KMS-11 (cell line): ENCODE measurements at regions not wholly inside any gene's neighbourhood (a gene's known extent, or its start where the extent isn't known, plus 50 kb on each side); places are given as distances from the start of the nearest gene placed in this dataset.

Experiments used
- H2AFZ ChIP-seq: fragments of 200-600 bp; sonication (generic); 2 replicates; pipeline ENCODE4 v1.6.1; 2016; ENCODE audit warnings: antibody characterized with exemption, mixed run types, low read depth
- H3K27ac ChIP-seq: fragments of 200-600 bp; sonication (generic); 2 replicates; pipeline ENCODE4 v1.6.1; 2016; ENCODE audit warnings: mild to moderate bottlenecking, mixed run types
- H3K27me3 ChIP-seq: fragments of 200-600 bp; sonication (generic); 2 replicates; pipeline ENCODE4 v1.6.1; 2017; ENCODE audit warnings: mild to moderate bottlenecking, low read depth, mixed run types, moderate library complexity; ENCODE audit not compliant: insufficient read depth
- H3K36me3 ChIP-seq: fragments of 200-600 bp; sonication (generic); 2 replicates; pipeline ENCODE4 v1.6.1; 2017; ENCODE audit warnings: mild to moderate bottlenecking, mixed run types; ENCODE audit not compliant: insufficient read depth
- H3K4me1 ChIP-seq: fragments of 200-600 bp; sonication (generic); 2 replicates; pipeline ENCODE4 v1.6.1; 2016; ENCODE audit warnings: mild to moderate bottlenecking, low read depth, mixed run types; ENCODE audit not compliant: poor library complexity, severe bottlenecking
- H3K4me2 ChIP-seq: fragments of 200-600 bp; sonication (generic); 2 replicates; pipeline ENCODE4 v1.7.0; 2016; ENCODE audit warnings: mild to moderate bottlenecking, mixed run types
- H3K4me3 ChIP-seq: fragments of 200-600 bp; sonication (generic); IDR thresholded peaks from 2 replicates; pipeline ENCODE4 v1.6.1; 2017; ENCODE audit warnings: low read depth, low read length, mixed read lengths; ENCODE audit not compliant: insufficient read depth
- H3K79me2 ChIP-seq: fragments of 200-600 bp; sonication (generic); 2 replicates; pipeline ENCODE4 v1.6.1; 2016; ENCODE audit warnings: low read depth, mixed run types; ENCODE audit not compliant: insufficient read depth
- H3K9ac ChIP-seq: fragments of 200-600 bp; sonication (generic); 2 replicates; pipeline ENCODE4 v1.6.1; 2016; ENCODE audit warnings: mild to moderate bottlenecking, mixed run types
- H4K20me1 ChIP-seq: fragments of 200-600 bp; sonication (generic); 2 replicates; pipeline ENCODE4 v1.6.1; 2016; ENCODE audit warnings: mild to moderate bottlenecking, mixed run types; ENCODE audit not compliant: insufficient read depth
- TF ChIP-seq, protein P1 (sequence below): fragments of 200-600 bp; sonication (generic); conservative IDR thresholded peaks from 2 replicates; pipeline ENCODE4 v1.6.1; 2017; ENCODE audit warnings: low read depth, mild to moderate bottlenecking, antibody characterized with exemption, low read length, moderate library complexity, mixed read lengths

DNA sequence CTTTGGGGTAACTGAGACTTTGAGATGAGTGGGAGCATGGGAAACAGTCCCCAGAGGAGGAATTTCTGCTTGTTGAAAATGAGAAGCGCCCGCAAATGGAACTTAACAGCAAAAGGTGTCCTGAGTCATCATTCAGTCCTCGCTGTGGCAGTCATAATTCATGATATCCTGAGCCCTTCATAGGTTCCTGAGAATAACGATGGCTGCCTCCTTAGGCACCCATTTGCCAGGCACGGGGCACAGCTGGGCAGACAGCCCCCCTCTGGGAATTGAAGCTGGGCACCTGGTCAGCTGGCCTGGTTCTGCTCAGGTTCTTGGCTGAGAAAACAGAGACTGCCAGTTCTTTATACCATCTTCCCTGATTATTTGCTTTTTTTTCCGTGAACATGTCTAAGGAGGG is 69.8 kb upstream of the EGFLAM start:
- Histone ChIP-seq H2AFZ (no peak overlapping the region), H3K27ac (no peak overlapping the region), H3K9ac (no peak overlapping the region), H3K27me3 (no peaks in the 10 kb centered on the region), H3K4me3 (no peak overlapping the region), H3K4me2 (no peak overlapping the region), H3K36me3 (no peaks in the 10 kb centered on the region), H4K20me1 (no peaks in the 10 kb centered on the region), H3K4me1 (no peaks in the 10 kb centered on the region), H3K79me2 (no peaks in the 10 kb centered on the region)
- TF ChIP-seq, protein P1, sequence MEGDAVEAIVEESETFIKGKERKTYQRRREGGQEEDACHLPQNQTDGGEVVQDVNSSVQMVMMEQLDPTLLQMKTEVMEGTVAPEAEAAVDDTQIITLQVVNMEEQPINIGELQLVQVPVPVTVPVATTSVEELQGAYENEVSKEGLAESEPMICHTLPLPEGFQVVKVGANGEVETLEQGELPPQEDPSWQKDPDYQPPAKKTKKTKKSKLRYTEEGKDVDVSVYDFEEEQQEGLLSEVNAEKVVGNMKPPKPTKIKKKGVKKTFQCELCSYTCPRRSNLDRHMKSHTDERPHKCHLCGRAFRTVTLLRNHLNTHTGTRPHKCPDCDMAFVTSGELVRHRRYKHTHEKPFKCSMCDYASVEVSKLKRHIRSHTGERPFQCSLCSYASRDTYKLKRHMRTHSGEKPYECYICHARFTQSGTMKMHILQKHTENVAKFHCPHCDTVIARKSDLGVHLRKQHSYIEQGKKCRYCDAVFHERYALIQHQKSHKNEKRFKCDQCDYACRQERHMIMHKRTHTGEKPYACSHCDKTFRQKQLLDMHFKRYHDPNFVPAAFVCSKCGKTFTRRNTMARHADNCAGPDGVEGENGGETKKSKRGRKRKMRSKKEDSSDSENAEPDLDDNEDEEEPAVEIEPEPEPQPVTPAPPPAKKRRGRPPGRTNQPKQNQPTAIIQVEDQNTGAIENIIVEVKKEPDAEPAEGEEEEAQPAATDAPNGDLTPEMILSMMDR: no peak

DNA sequence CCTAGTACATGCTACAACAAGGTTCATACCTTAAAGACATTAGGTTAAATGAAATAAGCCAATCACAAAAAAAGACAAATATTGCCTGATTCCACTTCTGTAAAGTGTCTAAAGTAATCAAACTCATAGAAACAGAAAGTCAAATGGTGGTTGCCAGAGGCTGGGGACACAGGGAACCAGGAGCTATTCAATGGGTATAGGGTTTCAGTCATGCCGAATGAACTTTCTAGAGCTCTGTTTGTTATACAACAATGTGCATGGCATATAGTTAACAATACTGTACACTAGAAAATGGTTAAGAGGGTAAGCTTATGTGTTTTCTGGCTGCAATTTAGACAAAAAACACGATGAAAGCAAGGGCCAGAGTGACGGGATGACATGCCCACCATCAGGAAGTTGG is 70.8 kb upstream of the EGFLAM start:
- TF ChIP-seq, protein P1: no peak
- Histone ChIP-seq H3K9ac (no peak overlapping the region), H3K27me3 (no peaks in the 10 kb centered on the region), H3K27ac (no peak overlapping the region), H3K4me3 (no peak overlapping the region), H3K79me2 (no peaks in the 10 kb centered on the region), H3K36me3 (no peaks in the 10 kb centered on the region), H3K4me1 (no peaks in the 10 kb centered on the region), H4K20me1 (no peaks in the 10 kb centered on the region), H3K4me2 (no peak overlapping the region), H2AFZ (no peak overlapping the region)

GRCh38 chr5:38184627-38185026 is 73.7 kb upstream of the EGFLAM start:
- H3K27ac ChIP-seq: no peak overlapping the region
- no peaks in the 10 kb centered on the region for H3K36me3 ChIP-seq
- no peaks in the 10 kb centered on the region for H3K4me1 ChIP-seq
- H2AFZ ChIP-seq: no peak overlapping the region
- no peaks in the 10 kb centered on the region for H3K79me2 ChIP-seq
- no peak overlapping the region for H3K4me3 ChIP-seq
- H3K9ac ChIP-seq: no peak overlapping the region
- H4K20me1 ChIP-seq: no peaks in the 10 kb centered on the region
- TF ChIP-seq, protein P1: no peak
- H3K4me2 ChIP-seq: no peak overlapping the region
- no peaks in the 10 kb centered on the region for H3K27me3 ChIP-seq

DNA sequence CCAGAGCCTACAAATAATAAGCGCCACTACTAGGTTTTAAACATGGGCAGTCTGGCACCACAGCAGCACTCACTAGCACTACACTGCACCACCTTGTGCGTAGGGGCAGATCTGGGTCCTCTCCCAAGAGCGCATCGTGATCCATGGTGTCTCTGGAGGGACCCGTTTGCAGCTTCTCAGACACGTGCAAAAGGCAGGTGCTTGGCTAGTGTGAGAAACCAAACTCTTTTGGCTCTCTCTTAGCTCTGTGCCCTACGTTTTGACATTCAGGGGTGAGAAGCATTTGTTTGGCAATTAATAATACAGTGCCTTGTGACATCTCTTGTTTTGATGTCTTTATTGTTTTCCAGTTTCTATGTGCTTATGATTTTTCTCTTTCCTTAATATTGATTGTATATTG is 75.4 kb upstream of the EGFLAM start:
- Histone ChIP-seq H3K79me2 (no peaks in the 10 kb centered on the region), H3K9ac (no peak overlapping the region), H3K27me3 (no peaks in the 10 kb centered on the region), H3K4me2 (no peak overlapping the region), H3K4me3 (no peak overlapping the region), H3K36me3 (no peaks in the 10 kb centered on the region), H3K27ac (no peak overlapping the region), H2AFZ (no peak overlapping the region), H3K4me1 (no peaks in the 10 kb centered on the region), H4K20me1 (no peaks in the 10 kb centered on the region)
- TF ChIP-seq, protein P1: no peak

DNA sequence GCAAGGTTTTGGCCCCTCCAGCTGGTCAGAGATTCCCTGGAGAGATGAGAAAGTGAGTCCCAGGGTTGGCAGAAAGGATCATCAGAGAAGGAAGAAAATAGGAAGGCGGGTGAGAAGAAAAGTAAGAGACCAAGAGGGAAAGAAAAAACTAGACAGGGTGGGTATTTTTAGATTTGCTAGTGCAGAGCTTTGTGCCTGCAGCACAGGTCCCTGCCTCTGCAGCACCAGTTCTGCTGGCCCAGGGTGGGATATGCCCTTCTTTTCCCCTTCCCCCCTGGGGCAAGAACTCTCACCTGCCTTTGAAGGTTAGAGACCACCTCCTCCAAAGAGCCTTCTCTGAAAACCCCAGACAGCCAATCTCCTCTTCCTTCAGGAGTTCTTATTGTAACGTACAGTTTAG is 90.3 kb upstream of the EGFLAM start:
- Histone ChIP-seq H2AFZ (no peak overlapping the region), H3K27me3 (no peaks in the 10 kb centered on the region), H3K4me2 (no peak overlapping the region), H3K79me2 (no peaks in the 10 kb centered on the region), H3K4me1 (no peaks in the 10 kb centered on the region), H3K27ac (no peak overlapping the region), H3K36me3 (no peaks in the 10 kb centered on the region), H3K9ac (no peak overlapping the region), H3K4me3 (no peak overlapping the region), H4K20me1 (no peaks in the 10 kb centered on the region)
- TF ChIP-seq, protein P1: no peak
